HepG2 (cell line): ENCODE measurements at regions not wholly inside any gene's neighbourhood (a gene's known extent, or its start where the extent isn't known, plus 50 kb on each side); places are given as distances from the start of the nearest gene placed in this dataset.

ENCODE experiments used
- ATAC-seq: fragments of 200-7000 bp; cut with Tn5 transposase; 3 replicates; pipeline ENCODE4 v1.9.1; 2020; ENCODE audit warnings: mild to moderate bottlenecking, moderate library complexity
- BruUV-seq: library from RNA; stranded (reverse); fragments of 400-500 nt; replicated peaks from 2 replicates; lab custom pipeline; 2021; lab: Mats Ljungman, UMichigan
- CTCF ChIA-PET: fragments of 300-600 bp; formaldehyde crosslinking; extraction: SDS; loops from one replicate; lab custom pipeline; 2021; ENCODE audit warnings: low total read pairs, inconsistent platforms, low intra/inter-chr PET ratio; lab: Yijun Ruan, JAX
- POLR2A ChIA-PET: fragments of 350-600 bp; sonication (Branson Sonifier 250); formaldehyde crosslinking; loops from one replicate; lab custom pipeline; 2020; ENCODE audit warnings: antibody characterized with exemption, inconsistent platforms; lab: Yijun Ruan, JAX
- DNase-seq: peaks from one replicate; pipeline ENCODE4 v3.0.0-alpha.2; 2015; ENCODE audit warnings: low spot score
- FAIRE-seq: peaks from 3 replicates; lab custom pipeline; 2011; peaks lifted over from hg19 to GRCh38; lab: Jason Lieb, UNC
- H2AFZ ChIP-seq: one replicate; pipeline ENCODE4 v1.6.1; 2011; ENCODE audit warnings: low read length, inconsistent platforms
- H3K27ac ChIP-seq: fragments of 300-600 bp; 3 replicates; pipeline ENCODE4 v1.8.0; 2011; ENCODE audit warnings: mixed run types, mild to moderate bottlenecking, mixed read lengths, low read length, inconsistent platforms; ENCODE audit not compliant: insufficient read depth; ENCODE audit errors: extremely low read length
- H3K27me3 ChIP-seq, 2 experiments: fragments of 200-600 bp in 1 of 2; 2 replicates in 1 of 2; 3 replicates in 1 of 2; pipeline versions ENCODE4 v1.6.0 to v1.8.0; 2011; ENCODE audit warnings: low read length in 2 of 2, mild to moderate bottlenecking in 2 of 2, moderate library complexity in 2 of 2, inconsistent platforms in 1 of 2; ENCODE audit not compliant: insufficient read depth in 2 of 2, control insufficient read depth in 1 of 2
- H3K36me3 ChIP-seq, 2 experiments: fragments of 200-600 bp in 1 of 2; replicated peaks in 1 of 2; 2 replicates in 1 of 2; 3 replicates in 1 of 2; pipeline versions ENCODE4 v1.5.1 to v1.8.0; 2011; ENCODE audit warnings: low read length in 2 of 2, inconsistent platforms in 1 of 2; ENCODE audit not compliant: insufficient read depth in 2 of 2, control insufficient read depth in 1 of 2
- H3K4me1 ChIP-seq: 2 replicates; pipeline ENCODE4 v1.5.1; 2012; ENCODE audit warnings: low read length, inconsistent platforms; ENCODE audit not compliant: insufficient read depth
- H3K4me2 ChIP-seq: 2 replicates; pipeline ENCODE4 v1.6.0; 2011; ENCODE audit warnings: low read depth, low read length, inconsistent platforms
- H3K4me3 ChIP-seq, 3 experiments: fragments of 200-600 bp in 1 of 3; sonication (generic), shearing (Covaris generic) in 1 of 3; replicated peaks in 1 of 3; 2 replicates each; pipeline ENCODE4 v1.5.1; 2011 to 2016; ENCODE audit warnings: low read length in 3 of 3, inconsistent platforms in 2 of 3, low read depth in 2 of 3, mild to moderate bottlenecking in 2 of 3, control low read depth in 1 of 3, mixed read lengths in 1 of 3; ENCODE audit not compliant: insufficient read depth in 1 of 3
- H3K79me2 ChIP-seq: one replicate; pipeline ENCODE4 v1.6.1; 2011; ENCODE audit warnings: low read length, inconsistent platforms; ENCODE audit not compliant: insufficient read depth
- H3K9ac ChIP-seq: 2 replicates; pipeline ENCODE4 v1.6.0; 2011; ENCODE audit warnings: mild to moderate bottlenecking, low read depth, low read length, inconsistent platforms; ENCODE audit not compliant: insufficient read depth
- H3K9me3 ChIP-seq: 2 replicates; pipeline ENCODE4 v1.5.1; 2012; ENCODE audit warnings: mild to moderate bottlenecking, low read length
- H4K20me1 ChIP-seq: 2 replicates; pipeline ENCODE4 v1.6.0; 2011; ENCODE audit warnings: inconsistent platforms, mild to moderate bottlenecking, low read length, moderate library complexity; ENCODE audit not compliant: insufficient read depth
- ARNT ChIP-seq: fragments of 450-650 bp; IDR thresholded peaks from 2 replicates; pipeline ENCODE4 v1.6.1; 2017
- ATF1 ChIP-seq: IDR thresholded peaks from 2 replicates; pipeline ENCODE4 v1.6.1; 2016; ENCODE audit warnings: mild to moderate bottlenecking, control low read depth
- CC2D1A ChIP-seq: sonication (generic); formaldehyde crosslinking; IDR thresholded peaks from 2 replicates; pipeline ENCODE4 v1.8.1; 2023; ENCODE audit warnings: mild to moderate bottlenecking, missing genetic modification reagents
- CREM ChIP-seq, 2 experiments: sonication (generic) in 1 of 2; formaldehyde crosslinking in 1 of 2; IDR thresholded peaks; 2 replicates each; pipeline versions ENCODE4 v1.4.0 to v1.6.1; 2016 to 2020; ENCODE audit warnings: antibody characterized with exemption in 1 of 2, mild to moderate bottlenecking in 1 of 2, missing genetic modification reagents in 1 of 2
- FIP1L1 ChIP-seq: fragments of 200-400 bp; formaldehyde crosslinking; IDR thresholded peaks from 2 replicates; pipeline ENCODE4 v1.6.1; 2018; ENCODE audit warnings: low read depth, mild to moderate bottlenecking, low read length, moderate library complexity, borderline replicate concordance; ENCODE audit not compliant: insufficient read depth
- FOSL2 ChIP-seq: sonication (generic); formaldehyde crosslinking; IDR thresholded peaks from 2 replicates; pipeline ENCODE4 v1.4.0; 2020; ENCODE audit warnings: missing genetic modification reagents
- FOXJ3 ChIP-seq: sonication (generic); formaldehyde crosslinking; IDR thresholded peaks from 2 replicates; pipeline ENCODE4 v1.4.0; 2020; ENCODE audit warnings: missing genetic modification reagents, mild to moderate bottlenecking, borderline replicate concordance
- HHEX ChIP-seq: IDR thresholded peaks from 2 replicates; pipeline ENCODE4 v1.6.1; 2016; ENCODE audit warnings: control low read depth
- HMG20A ChIP-seq: IDR thresholded peaks from 2 replicates; pipeline ENCODE4 v1.6.1; 2016; ENCODE audit warnings: borderline replicate concordance
- LBX2 ChIP-seq: sonication (generic); formaldehyde crosslinking; IDR thresholded peaks from 2 replicates; pipeline ENCODE4 v1.5.0; 2020; ENCODE audit warnings: missing genetic modification reagents, mild to moderate bottlenecking, borderline replicate concordance
- NFE2 ChIP-seq: sonication (generic); formaldehyde crosslinking; IDR thresholded peaks from 2 replicates; pipeline ENCODE4 v1.4.0; 2020; ENCODE audit warnings: missing genetic modification reagents
- NR2F6 ChIP-seq, 2 experiments: IDR thresholded peaks; 2 replicates each; pipeline ENCODE4 v1.6.1; 2016; ENCODE audit warnings: antibody characterized with exemption in 1 of 2, mild to moderate bottlenecking in 1 of 2
- PAX8 ChIP-seq: sonication (generic); formaldehyde crosslinking; IDR thresholded peaks from 2 replicates; pipeline ENCODE4 v1.8.0; 2022; ENCODE audit warnings: mild to moderate bottlenecking, missing genetic modification reagents, borderline replicate concordance
- PRMT3 ChIP-seq: sonication (generic); formaldehyde crosslinking; IDR thresholded peaks from 2 replicates; pipeline ENCODE4 v1.8.1; 2022; ENCODE audit warnings: low read depth, mild to moderate bottlenecking, moderate library complexity, missing genetic modification reagents, borderline replicate concordance
- SATB2 ChIP-seq: sonication (generic); formaldehyde crosslinking; IDR thresholded peaks from 2 replicates; pipeline ENCODE4 v1.5.0; 2020; ENCODE audit warnings: missing genetic modification reagents
- TCF7L2 ChIP-seq: IDR thresholded peaks from 2 replicates; pipeline ENCODE4 v1.6.1; 2011; ENCODE audit warnings: mild to moderate bottlenecking, low read depth, low read length, moderate library complexity
- TMF1 ChIP-seq: sonication (generic); formaldehyde crosslinking; IDR thresholded peaks from 2 replicates; pipeline ENCODE4 v1.8.1; 2022; ENCODE audit warnings: low read depth, missing genetic modification reagents
- ZMAT3 ChIP-seq: sonication (generic); formaldehyde crosslinking; conservative IDR thresholded peaks from 2 replicates; pipeline ENCODE4 v1.7.0; 2021; ENCODE audit warnings: missing genetic modification reagents
- ZNF180 ChIP-seq: sonication (generic); formaldehyde crosslinking; IDR thresholded peaks from 2 replicates; pipeline ENCODE4 v1.4.0; 2020; ENCODE audit warnings: low read depth, missing genetic modification reagents, borderline replicate concordance
- ZNF256 ChIP-seq: sonication (generic); formaldehyde crosslinking; conservative IDR thresholded peaks from 2 replicates; pipeline ENCODE4 v1.4.0; 2020; ENCODE audit warnings: missing genetic modification reagents
- ZNF3 ChIP-seq: IDR thresholded peaks from 2 replicates; pipeline ENCODE4 v1.7.0; 2017; ENCODE audit warnings: inconsistent platforms
- ZNF563 ChIP-seq: sonication (generic); formaldehyde crosslinking; IDR thresholded peaks from 2 replicates; pipeline ENCODE4 v1.8.0; 2022; ENCODE audit warnings: mild to moderate bottlenecking, moderate library complexity, missing genetic modification reagents
- ZNF614 ChIP-seq: IDR thresholded peaks from 2 replicates; pipeline ENCODE4 v1.6.1; 2018; ENCODE audit warnings: missing biosample characterization, missing genetic modification reagents, inconsistent platforms, borderline replicate concordance
- ZNF740 ChIP-seq: sonication (generic); formaldehyde crosslinking; IDR thresholded peaks from 2 replicates; pipeline ENCODE4 v1.4.0; 2020; ENCODE audit warnings: missing genetic modification reagents
- WGBS: methylation state at CpG from one replicate; pipeline ENCODE4 v1.1.6; 2017; ENCODE audit warnings: low lambda C conversion rate; 5-methylcytosine and 5-hydroxymethylcytosine counted together
- in situ Hi-C: cut with HindIII; loops from 2 replicates; pipeline ENCODE4 v1.10.0; 2017; ENCODE audit warnings: low pct_unique_long_range_greater_than_20kb; ENCODE audit not compliant: extremely low pct_ligation_motif_present
- intact Hi-C: fragments of 100-400 bp; cut with micrococcal nuclease; formaldehyde crosslinking; loops from one replicate; pipeline ENCODE4 v1.10.0; 2022; ENCODE audit not compliant: unreplicated experiment

DNA sequence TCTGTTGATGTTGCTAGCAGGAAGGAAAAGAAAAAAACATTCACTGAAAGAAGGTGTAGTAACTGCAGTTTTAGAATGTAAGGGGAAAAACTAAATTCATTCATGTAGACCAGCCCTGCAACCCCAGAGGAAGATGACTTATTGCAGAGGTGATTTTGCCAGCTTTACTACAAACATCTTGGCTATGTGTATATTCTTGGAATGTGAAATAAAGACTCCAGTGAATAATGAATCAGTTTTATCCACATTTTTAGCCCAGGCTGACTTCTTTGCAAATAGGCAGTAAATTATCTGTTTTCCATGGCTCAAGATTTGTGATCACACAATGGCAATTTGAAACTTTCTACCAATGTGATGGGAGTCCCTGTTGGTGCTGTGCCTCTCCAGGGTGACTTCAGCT, 206.1 kb upstream of the SETBP1 start:
- no peak for FAIRE-seq
- no TSS peak for BruUV-seq
- no peak for TF ChIP-seq ZNF563 (CRISPR knock-in tag)
- no peak for TF ChIP-seq FIP1L1
- no peak for TF ChIP-seq NR2F6 (IDR thresholded peaks at IDR 0.05)
- no peak for TF ChIP-seq NR2F6 (CRISPR knock-in tag; IDR thresholded peaks at IDR 0.05)
- TF ChIP-seq TCF7L2: no peak
- TF ChIP-seq HHEX (CRISPR knock-in tag): no peak
- no peaks in the 10 kb centered on the region for H3K27me3 ChIP-seq
- intact Hi-C loops: no loop called here
- ATAC-seq: no peak
- H3K4me1 ChIP-seq: no peaks in the 10 kb centered on the region
- H3K4me2 ChIP-seq: no peak overlapping the region
- H3K4me3 ChIP-seq: no peak overlapping the region
- ChIA-PET POLR2A (no interaction called here), CTCF (no interaction called here)
- H4K20me1 ChIP-seq: no peaks in the 10 kb centered on the region
- no peak overlapping the region for H3K27ac ChIP-seq
- no peaks in the 10 kb centered on the region for H3K36me3 ChIP-seq
- in situ Hi-C loops: no loop called here
- no peak for DNase-seq
- H3K9me3 ChIP-seq: peaks cover 92% of the 10 kb centered on the region
- no peak overlapping the region for H3K9ac ChIP-seq
- H3K79me2 ChIP-seq: no peaks in the 10 kb centered on the region
- H2AFZ ChIP-seq: no peak overlapping the region

DNA sequence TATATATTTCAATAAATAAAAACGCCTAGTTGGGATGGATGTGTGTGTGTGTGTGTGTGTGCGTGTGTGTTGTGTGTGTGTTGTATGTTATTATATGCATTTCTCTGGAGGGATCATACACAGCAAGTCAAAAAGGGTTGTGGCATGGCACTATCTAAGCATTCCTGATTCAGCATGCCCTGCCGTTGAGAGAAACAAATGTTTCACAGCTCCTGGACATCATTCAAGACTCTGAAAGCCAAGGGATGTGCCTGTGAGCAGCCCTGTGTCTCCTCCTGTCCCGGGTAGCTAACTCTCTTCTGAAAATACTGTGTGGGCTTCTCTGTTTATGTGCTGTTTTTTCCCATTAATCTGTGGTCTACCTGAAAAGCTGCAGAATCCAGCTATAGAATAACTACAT, 197.9 kb upstream of the SETBP1 start:
- no peak for DNase-seq
- Histone ChIP-seq H3K79me2 (no peaks in the 10 kb centered on the region), H2AFZ (no peak overlapping the region), H3K27me3 (no peaks in the 10 kb centered on the region), H3K4me1 (no peaks in the 10 kb centered on the region), H3K27ac (no peak overlapping the region), H3K9me3 (peaks cover 80% of the 10 kb centered on the region), H3K36me3 (no peaks in the 10 kb centered on the region), H3K4me3 (no peak overlapping the region), H3K9ac (no peak overlapping the region), H3K4me2 (no peak overlapping the region), H4K20me1 (no peaks in the 10 kb centered on the region)
- ChIA-PET CTCF (no interaction called here), POLR2A (no interaction called here)
- intact Hi-C loops (no loop called here), in situ Hi-C loops (no loop called here)
- FAIRE-seq: no peak
- BruUV-seq: no TSS peak
- no peak for ATAC-seq
- TF ChIP-seq FOXJ3 (CRISPR knock-in tag) (no peak), TMF1 (CRISPR knock-in tag) (no peak), CC2D1A (no peak), LBX2 (CRISPR knock-in tag) (no peak), ZNF614 (no peak), NFE2 (no peak), ZNF256 (no peak), FOSL2 (no peak), SATB2 (no peak), ZNF180 (CRISPR knock-in tag) (no peak), ATF1 (CRISPR knock-in tag) (no peak), ARNT (no peak), ZMAT3 (CRISPR knock-in tag) (no peak), ZNF3 (no peak), PAX8 (no peak), CREM (IDR thresholded peaks at IDR 0.05) (no peak), CREM (CRISPR knock-in tag; IDR thresholded peaks at IDR 0.05) (no peak), PRMT3 (CRISPR knock-in tag) (no peak), HMG20A (CRISPR knock-in tag) (no peak), ZNF740 (CRISPR knock-in tag) (no peak)
- 15% methylated on average over 4 of the region's 4 CpGs for WGBS
